ENCODE measurements at regions not wholly inside any gene's neighbourhood (a gene's known extent, or its start where the extent isn't known, plus 50 kb on each side); places are given as distances from the start of the nearest gene placed in this dataset.

DNA sequence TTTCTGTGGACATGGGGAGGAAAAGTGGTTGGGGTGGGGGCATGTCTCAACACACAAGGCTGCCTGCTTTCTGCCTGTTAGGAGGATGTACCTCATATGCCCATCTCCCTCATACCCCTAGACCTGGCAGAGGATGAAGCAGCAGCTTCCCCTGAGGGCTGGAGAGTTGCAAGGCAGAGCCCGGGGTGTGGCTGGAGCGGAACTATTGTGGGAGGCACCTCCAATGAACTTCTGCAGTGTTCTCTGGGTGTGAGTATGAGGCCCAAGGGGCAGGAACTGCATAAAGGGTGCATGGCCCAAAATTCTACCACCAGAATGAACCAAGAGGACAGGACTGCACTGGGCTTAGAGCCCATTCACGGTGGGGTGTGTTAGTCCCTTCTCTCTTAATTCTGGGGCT is 296.3 kb upstream of the SIX2 start:
- TF ChIP-seq, protein P1, sequence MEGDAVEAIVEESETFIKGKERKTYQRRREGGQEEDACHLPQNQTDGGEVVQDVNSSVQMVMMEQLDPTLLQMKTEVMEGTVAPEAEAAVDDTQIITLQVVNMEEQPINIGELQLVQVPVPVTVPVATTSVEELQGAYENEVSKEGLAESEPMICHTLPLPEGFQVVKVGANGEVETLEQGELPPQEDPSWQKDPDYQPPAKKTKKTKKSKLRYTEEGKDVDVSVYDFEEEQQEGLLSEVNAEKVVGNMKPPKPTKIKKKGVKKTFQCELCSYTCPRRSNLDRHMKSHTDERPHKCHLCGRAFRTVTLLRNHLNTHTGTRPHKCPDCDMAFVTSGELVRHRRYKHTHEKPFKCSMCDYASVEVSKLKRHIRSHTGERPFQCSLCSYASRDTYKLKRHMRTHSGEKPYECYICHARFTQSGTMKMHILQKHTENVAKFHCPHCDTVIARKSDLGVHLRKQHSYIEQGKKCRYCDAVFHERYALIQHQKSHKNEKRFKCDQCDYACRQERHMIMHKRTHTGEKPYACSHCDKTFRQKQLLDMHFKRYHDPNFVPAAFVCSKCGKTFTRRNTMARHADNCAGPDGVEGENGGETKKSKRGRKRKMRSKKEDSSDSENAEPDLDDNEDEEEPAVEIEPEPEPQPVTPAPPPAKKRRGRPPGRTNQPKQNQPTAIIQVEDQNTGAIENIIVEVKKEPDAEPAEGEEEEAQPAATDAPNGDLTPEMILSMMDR (IDR thresholded peaks at IDR 0.05; ENCODE audit: poor library complexity): no peak
- TF ChIP-seq EZH2phosphoT487 (IDR thresholded peaks at IDR 0.05; ENCODE audit: low read depth, severe bottlenecking, unreplicated experiment) (no peak), EZH2 (IDR thresholded peaks at IDR 0.05; ENCODE audit: borderline replicate concordance) (no peak)
